HL-60 (cell line): ENCODE measurements at regions not wholly inside any gene's neighbourhood (a gene's known extent, or its start where the extent isn't known, plus 50 kb on each side); places are given as distances from the start of the nearest gene placed in this dataset.

Experiments
- DNase-seq, 2 experiments: peaks; one replicate each; pipeline ENCODE4 v3.0.0-alpha.2; 2010 to 2020; ENCODE audit warnings: low read depth in 1 of 2, low spot score in 1 of 2
- H3K27ac ChIP-seq: fragments of 250-450 bp; sonication (Bioruptor Pico); replicated peaks from 2 replicates; pipeline ENCODE4 v1.5.1; 2020; ENCODE audit warnings: mild to moderate bottlenecking, moderate library complexity
- H3K27me3 ChIP-seq: fragments of 250-450 bp; sonication (Bioruptor Pico); 2 replicates; pipeline ENCODE4 v1.5.1; 2021; ENCODE audit warnings: mild to moderate bottlenecking, moderate library complexity; ENCODE audit not compliant: insufficient read depth, poor library complexity, severe bottlenecking
- H3K4me3 ChIP-seq: replicated peaks from 2 replicates; pipeline ENCODE4 v1.5.1; 2011; ENCODE audit warnings: mild to moderate bottlenecking, control low read depth, low read length; ENCODE audit not compliant: insufficient read depth
- GABPA ChIP-seq: IDR thresholded peaks from 2 replicates; pipeline ENCODE4 v1.6.1; 2012; ENCODE audit warnings: low read depth
- POLR2AphosphoS5 ChIP-seq: IDR thresholded peaks from 2 replicates; pipeline ENCODE4 v1.6.1; 2012; ENCODE audit warnings: low read depth
- SPI1 ChIP-seq: IDR thresholded peaks from 2 replicates; pipeline ENCODE4 v1.6.1; 2012; ENCODE audit warnings: low read depth, mild to moderate bottlenecking, borderline replicate concordance
- TF ChIP-seq, protein P1 (sequence below): IDR thresholded peaks from one replicate; pipeline ENCODE4 v1.5.1; 2011; ENCODE audit warnings: low read length, control low read depth, inconsistent platforms; ENCODE audit not compliant: insufficient read depth
- TF ChIP-seq, protein P2 (sequence below): IDR thresholded peaks from 2 replicates; pipeline ENCODE4 v1.6.1; 2012; ENCODE audit warnings: low read depth; ENCODE audit not compliant: insufficient replicate concordance

DNA sequence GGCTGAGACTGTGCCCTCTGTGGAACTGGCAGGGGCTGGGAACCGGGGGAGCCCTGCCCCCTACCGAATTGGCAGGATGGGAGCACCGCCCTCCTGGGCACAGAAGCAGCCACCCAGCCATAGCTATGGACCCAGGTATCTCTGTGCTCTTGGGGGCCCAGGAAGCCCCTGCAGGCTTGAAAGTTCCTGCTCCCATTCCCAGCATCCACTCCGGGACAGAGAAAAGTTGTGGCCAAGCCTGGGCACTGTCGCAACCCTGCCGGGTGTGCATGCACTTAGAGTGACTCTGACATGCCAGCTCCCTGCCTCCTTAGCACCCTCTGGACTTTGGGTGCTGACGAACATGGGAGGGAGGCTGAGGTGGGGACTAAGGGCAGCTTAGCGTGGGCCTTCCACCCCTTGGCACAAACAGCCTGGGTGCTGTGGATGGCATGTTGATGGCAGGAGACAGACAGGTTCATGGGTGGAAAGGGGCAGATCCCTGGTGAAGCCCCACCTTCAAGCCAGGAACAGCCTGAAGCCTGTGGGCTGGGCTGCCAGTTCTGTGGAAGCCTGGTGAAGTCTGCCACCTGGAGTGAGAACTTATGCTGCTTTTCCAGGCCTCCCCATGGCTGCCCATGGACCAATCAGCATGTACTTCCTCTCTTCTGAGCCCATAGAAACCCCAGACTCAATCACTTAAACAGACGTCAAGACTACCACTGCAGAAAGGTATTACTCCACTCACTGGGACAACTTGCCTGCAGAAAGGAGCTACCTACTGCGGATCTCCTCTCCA is 279.0 kb downstream of the ATXN7L3B start:
- no peak overlapping the region for H3K4me3 ChIP-seq
- H3K27ac ChIP-seq = no peak overlapping the region
- TF ChIP-seq GABPA (no peak), POLR2AphosphoS5 (no peak), SPI1 (no peak)
- TF ChIP-seq, protein P1, sequence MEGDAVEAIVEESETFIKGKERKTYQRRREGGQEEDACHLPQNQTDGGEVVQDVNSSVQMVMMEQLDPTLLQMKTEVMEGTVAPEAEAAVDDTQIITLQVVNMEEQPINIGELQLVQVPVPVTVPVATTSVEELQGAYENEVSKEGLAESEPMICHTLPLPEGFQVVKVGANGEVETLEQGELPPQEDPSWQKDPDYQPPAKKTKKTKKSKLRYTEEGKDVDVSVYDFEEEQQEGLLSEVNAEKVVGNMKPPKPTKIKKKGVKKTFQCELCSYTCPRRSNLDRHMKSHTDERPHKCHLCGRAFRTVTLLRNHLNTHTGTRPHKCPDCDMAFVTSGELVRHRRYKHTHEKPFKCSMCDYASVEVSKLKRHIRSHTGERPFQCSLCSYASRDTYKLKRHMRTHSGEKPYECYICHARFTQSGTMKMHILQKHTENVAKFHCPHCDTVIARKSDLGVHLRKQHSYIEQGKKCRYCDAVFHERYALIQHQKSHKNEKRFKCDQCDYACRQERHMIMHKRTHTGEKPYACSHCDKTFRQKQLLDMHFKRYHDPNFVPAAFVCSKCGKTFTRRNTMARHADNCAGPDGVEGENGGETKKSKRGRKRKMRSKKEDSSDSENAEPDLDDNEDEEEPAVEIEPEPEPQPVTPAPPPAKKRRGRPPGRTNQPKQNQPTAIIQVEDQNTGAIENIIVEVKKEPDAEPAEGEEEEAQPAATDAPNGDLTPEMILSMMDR = no peak
- TF ChIP-seq, protein P2, sequence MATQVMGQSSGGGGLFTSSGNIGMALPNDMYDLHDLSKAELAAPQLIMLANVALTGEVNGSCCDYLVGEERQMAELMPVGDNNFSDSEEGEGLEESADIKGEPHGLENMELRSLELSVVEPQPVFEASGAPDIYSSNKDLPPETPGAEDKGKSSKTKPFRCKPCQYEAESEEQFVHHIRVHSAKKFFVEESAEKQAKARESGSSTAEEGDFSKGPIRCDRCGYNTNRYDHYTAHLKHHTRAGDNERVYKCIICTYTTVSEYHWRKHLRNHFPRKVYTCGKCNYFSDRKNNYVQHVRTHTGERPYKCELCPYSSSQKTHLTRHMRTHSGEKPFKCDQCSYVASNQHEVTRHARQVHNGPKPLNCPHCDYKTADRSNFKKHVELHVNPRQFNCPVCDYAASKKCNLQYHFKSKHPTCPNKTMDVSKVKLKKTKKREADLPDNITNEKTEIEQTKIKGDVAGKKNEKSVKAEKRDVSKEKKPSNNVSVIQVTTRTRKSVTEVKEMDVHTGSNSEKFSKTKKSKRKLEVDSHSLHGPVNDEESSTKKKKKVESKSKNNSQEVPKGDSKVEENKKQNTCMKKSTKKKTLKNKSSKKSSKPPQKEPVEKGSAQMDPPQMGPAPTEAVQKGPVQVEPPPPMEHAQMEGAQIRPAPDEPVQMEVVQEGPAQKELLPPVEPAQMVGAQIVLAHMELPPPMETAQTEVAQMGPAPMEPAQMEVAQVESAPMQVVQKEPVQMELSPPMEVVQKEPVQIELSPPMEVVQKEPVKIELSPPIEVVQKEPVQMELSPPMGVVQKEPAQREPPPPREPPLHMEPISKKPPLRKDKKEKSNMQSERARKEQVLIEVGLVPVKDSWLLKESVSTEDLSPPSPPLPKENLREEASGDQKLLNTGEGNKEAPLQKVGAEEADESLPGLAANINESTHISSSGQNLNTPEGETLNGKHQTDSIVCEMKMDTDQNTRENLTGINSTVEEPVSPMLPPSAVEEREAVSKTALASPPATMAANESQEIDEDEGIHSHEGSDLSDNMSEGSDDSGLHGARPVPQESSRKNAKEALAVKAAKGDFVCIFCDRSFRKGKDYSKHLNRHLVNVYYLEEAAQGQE = no peak
- no peak for DNase-seq
- H3K27me3 ChIP-seq = no peaks in the 10 kb centered on the region

DNA sequence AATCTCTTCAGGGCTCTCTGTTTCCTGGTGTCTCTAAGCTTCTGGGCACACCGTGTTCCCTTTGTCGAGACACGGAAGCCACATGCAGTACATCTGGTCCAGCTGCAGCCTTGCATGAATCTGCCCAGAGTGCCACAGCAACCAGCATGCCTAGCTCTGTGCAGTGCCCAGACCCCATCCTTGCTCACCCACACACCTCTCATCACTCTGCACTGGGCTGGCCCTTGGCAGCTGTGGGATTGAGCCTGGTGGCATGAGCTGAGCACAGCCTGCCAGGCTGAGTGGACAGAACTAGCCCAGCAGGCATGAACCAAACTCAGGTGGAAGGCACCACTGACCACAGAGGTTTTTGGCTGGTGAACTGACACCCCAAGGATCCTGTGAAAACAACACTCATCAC is 279.9 kb downstream of the ATXN7L3B start:
- TF ChIP-seq, protein P1 = no peak
- TF ChIP-seq POLR2AphosphoS5 (no peak), GABPA (no peak), SPI1 (no peak)
- TF ChIP-seq, protein P2 = no peak

DNA sequence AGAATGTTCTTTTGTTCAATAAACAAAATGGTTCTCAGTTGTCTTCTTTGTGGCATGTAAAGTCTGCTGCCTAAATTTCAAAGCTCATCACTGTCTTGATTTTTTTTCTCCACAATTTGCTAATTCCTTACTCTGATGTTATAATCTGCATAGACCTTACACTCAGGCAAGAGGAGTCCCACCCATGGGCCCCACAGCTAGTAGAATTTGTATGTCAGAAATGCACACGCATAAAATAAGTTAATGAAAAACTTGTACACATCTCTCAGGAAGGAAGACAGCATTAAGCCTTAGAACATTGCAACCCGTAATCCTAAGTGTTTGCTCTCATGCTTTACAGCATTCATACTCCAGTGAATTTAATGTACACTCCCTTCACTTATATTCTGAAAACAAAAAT is 280.8 kb downstream of the ATXN7L3B start:
- TF ChIP-seq GABPA (no peak), POLR2AphosphoS5 (no peak), SPI1 (no peak)
- TF ChIP-seq, protein P2 = no peak
- TF ChIP-seq, protein P1 = no peak
- Histone ChIP-seq H3K4me3 (no peak overlapping the region), H3K27ac (no peak overlapping the region), H3K27me3 (no peaks in the 10 kb centered on the region)
- no peak for DNase-seq

More for the DNA sequence above, 279.9 kb downstream of the ATXN7L3B start:
- Histone ChIP-seq H3K27ac (no peak overlapping the region), H3K4me3 (no peak overlapping the region), H3K27me3 (no peaks in the 10 kb centered on the region)
- no peak for DNase-seq
